ENCODE measurements at regions not wholly inside any gene's neighbourhood (a gene's known extent, or its start where the extent isn't known, plus 50 kb on each side); places are given as distances from the start of the nearest gene placed in this dataset.
"Not testable (repeated sequence)": the region's sequence is repeated elsewhere in the genome, so short reads cannot be mapped to it uniquely, and the experiment has no call there.

DNA sequence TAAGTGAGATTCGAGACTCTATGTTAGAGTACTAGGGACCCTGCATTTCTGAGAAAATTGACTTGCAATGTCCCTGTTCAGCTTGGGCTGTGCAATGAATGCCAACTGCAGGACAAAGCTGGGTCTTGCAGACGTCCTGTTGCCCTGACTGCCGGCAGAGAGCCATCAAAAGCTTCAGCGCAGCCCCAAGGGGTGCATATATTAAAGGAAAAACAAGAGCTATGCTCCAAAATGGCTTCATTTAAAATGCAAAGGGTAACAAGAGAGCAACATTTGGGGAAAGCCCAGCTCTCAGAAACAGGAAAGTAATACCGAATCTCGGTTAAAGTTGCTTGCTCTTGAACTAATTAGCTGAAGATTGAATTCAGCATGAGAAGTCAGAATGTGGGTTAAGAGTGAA is 110.9 kb upstream of the PNPT1 start:
- H3K27ac Mint-ChIP-seq, result no peak overlapping the region
- DNase-seq (ENCODE audit: extremely low spot score, unreplicated experiment), result no peak
- no peaks in the 10 kb centered on the region for H3K9me3 Mint-ChIP-seq
- H3K4me3 Mint-ChIP-seq, result no peak overlapping the region
- TF ChIP-seq, protein P1, sequence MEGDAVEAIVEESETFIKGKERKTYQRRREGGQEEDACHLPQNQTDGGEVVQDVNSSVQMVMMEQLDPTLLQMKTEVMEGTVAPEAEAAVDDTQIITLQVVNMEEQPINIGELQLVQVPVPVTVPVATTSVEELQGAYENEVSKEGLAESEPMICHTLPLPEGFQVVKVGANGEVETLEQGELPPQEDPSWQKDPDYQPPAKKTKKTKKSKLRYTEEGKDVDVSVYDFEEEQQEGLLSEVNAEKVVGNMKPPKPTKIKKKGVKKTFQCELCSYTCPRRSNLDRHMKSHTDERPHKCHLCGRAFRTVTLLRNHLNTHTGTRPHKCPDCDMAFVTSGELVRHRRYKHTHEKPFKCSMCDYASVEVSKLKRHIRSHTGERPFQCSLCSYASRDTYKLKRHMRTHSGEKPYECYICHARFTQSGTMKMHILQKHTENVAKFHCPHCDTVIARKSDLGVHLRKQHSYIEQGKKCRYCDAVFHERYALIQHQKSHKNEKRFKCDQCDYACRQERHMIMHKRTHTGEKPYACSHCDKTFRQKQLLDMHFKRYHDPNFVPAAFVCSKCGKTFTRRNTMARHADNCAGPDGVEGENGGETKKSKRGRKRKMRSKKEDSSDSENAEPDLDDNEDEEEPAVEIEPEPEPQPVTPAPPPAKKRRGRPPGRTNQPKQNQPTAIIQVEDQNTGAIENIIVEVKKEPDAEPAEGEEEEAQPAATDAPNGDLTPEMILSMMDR (conservative IDR thresholded peaks at IDR 0.05), result no peak
- peaks cover 4% of the 10 kb centered on the region for H3K27me3 Mint-ChIP-seq
- peaks cover 18% of the 10 kb centered on the region for H3K4me1 Mint-ChIP-seq (ENCODE audit: unreplicated experiment)
- H3K36me3 Mint-ChIP-seq, result no peaks in the 10 kb centered on the region

DNA sequence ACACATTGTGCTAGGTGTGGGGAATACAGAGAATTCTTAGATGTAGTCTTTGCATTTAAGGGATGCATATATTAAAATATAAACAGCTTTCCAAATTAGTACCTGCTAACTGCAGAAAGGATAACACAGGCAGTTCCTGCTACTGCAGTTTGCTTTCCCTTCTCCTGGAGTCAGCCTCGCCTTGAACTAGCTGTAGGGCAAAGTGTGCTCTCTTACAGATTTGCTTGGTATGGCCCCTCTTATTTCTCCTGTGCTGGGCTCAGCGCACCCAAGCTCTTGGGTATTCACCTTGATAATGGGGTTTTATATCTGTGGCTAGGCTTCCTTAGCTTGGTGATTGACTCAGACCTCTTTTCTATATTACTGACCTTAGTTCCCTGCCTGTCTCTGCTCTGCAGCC is 108.4 kb upstream of the PNPT1 start:
- TF ChIP-seq, protein P1 (conservative IDR thresholded peaks at IDR 0.05), result no peak
- no peak for DNase-seq (ENCODE audit: extremely low spot score, unreplicated experiment)
- Mint-ChIP-seq H3K4me3 (no peak overlapping the region), H3K27me3 (peaks cover 4% of the 10 kb centered on the region), H3K9me3 (no peaks in the 10 kb centered on the region), H3K4me1 (ENCODE audit: unreplicated experiment) (peaks cover 18% of the 10 kb centered on the region), H3K27ac (no peak overlapping the region), H3K36me3 (no peaks in the 10 kb centered on the region)

DNA sequence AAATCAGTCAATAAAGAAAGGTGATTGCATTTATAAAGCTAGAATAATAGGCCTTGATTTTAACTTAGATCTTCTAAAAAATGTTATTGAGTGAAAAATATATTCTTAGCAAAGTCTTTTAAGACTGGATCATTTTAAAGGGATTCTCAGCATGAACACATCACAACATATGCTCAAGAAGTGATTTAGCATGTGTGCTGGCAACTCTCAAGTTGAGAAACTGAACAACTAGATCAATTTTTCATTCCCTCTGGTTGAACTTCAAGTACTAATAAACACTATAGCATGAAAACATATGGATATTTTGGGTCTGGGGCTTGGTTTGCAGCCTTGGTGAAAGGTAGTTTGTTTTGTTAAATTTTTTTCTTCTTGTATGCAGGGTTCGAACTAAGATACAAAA is 107.8 kb upstream of the PNPT1 start:
- Mint-ChIP-seq H3K27ac (no peak overlapping the region), H3K27me3 (peaks cover 4% of the 10 kb centered on the region), H3K9me3 (no peaks in the 10 kb centered on the region), H3K4me3 (no peak overlapping the region), H3K4me1 (ENCODE audit: unreplicated experiment) (peaks cover 18% of the 10 kb centered on the region), H3K36me3 (no peaks in the 10 kb centered on the region)
- TF ChIP-seq, protein P1 (conservative IDR thresholded peaks at IDR 0.05), result no peak
- DNase-seq (ENCODE audit: extremely low spot score, unreplicated experiment), result no peak

DNA sequence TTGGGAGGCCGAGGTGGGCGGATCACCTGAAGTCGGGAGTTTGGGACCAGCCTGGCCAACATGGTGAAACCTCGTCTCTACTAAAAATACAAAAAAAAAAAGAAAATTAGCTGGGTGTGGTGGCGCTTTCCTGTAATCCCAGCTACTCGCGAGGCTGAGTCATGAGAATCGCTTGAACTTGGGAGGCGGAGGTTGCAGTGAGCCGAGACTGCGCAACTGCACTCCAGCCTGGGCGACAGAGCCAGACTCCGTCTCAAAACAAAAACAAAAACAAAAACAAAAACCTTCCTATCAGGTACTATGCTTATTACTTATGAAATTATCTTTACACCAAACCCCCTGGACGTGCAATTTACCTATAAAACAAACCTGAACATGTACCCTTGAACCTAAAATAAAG is 106.0 kb upstream of the PNPT1 start:
- peaks cover 11% of the 10 kb centered on the region for H3K4me1 Mint-ChIP-seq (ENCODE audit: unreplicated experiment)
- DNase-seq (ENCODE audit: extremely low spot score, unreplicated experiment); H3K4me3 Mint-ChIP-seq; H3K9me3 Mint-ChIP-seq; H3K36me3 Mint-ChIP-seq; H3K27ac Mint-ChIP-seq; H3K27me3 Mint-ChIP-seq: not testable (repeated sequence)

DNA sequence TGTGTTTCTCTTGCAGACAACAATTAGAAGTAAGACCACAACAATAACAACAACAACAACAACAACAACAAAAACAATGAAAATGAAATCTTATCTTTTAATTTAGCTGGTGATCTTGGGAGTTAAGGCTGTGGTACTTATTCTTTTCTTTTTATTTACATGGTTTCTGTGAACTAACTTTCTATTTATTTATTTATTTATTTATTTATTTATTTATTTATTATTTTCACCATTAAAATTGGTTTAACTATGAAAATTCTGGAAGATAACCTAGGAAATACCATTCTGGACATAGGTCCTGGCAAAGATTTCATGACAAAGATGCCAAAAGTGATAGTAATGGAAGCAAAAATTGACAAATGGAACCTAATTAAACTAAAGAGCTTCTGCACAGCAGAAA is 102.5 kb upstream of the PNPT1 start:
- DNase-seq (ENCODE audit: extremely low spot score, unreplicated experiment), result no peak
- Mint-ChIP-seq H3K27ac (no peak overlapping the region), H3K36me3 (no peaks in the 10 kb centered on the region), H3K4me1 (ENCODE audit: unreplicated experiment) (no peaks in the 10 kb centered on the region), H3K9me3 (no peaks in the 10 kb centered on the region), H3K4me3 (no peak overlapping the region), H3K27me3 (no peaks in the 10 kb centered on the region)
- TF ChIP-seq, protein P1 (conservative IDR thresholded peaks at IDR 0.05), result no peak

DNA sequence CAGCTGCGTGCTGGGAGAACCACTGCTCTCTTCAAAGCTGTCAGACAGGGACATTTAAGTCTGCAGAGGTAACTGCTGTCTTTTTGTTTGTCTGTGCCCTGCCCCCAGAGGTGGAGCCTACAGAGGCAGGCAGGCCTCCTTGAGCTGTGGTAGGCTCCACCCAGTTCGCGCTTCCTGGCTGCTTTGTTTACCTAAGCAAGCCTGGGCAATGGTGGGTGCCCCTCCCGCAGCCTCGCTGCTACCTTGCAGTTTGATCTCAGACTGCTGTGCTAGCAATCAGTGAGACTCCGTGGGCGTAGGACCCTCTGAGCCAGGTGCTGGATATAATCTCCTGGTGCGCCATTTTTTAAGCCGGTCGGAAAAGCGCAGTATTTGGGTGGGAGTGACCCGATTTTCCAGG is 100.0 kb upstream of the PNPT1 start:
- not testable (repeated sequence) for H3K27me3 Mint-ChIP-seq; H3K27ac Mint-ChIP-seq; DNase-seq (ENCODE audit: extremely low spot score, unreplicated experiment); H3K9me3 Mint-ChIP-seq; H3K36me3 Mint-ChIP-seq; H3K4me3 Mint-ChIP-seq; H3K4me1 Mint-ChIP-seq (ENCODE audit: unreplicated experiment)

DNA sequence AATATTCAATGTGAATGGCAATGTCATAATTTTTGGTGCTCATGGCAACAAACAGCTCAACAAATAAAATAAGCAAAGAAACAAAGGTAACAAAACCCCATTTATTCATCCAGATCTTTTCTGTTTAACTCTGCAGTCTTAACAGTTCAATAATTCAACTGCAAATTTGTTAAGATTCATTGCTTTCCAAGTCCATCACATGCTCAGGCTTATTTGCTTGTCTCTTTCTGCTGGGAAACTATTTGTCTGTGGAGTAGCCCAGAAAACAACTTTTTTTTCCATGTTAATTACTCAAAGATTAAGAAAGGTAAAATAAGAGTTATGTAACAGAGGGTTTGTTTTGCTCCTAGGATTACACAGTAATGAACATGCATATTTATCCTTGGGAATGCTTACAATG is 92.6 kb upstream of the PNPT1 start:
- no peak overlapping the region for H3K27ac Mint-ChIP-seq
- H3K9me3 Mint-ChIP-seq, result no peaks in the 10 kb centered on the region
- H3K36me3 Mint-ChIP-seq, result no peaks in the 10 kb centered on the region

DNA sequence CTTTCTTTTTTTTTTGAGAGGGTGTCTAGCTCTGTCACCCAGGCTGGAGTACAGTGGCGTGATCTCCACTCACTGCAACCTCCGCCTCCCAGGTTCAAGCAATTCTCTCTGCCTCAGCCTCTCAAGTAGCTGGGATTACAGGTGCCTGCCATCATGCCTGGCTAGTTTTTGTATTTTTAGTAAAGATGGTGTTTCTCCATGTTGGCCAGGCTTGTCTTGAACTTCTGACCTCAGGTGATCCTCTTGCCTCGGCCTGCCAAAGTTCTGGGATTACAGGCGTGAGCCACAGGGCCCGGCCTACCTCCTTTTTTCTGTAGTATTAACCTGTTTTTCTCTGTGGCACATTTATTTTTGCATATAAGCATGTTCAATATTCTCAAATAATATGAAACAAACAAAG is 90.1 kb upstream of the PNPT1 start:
- DNase-seq (ENCODE audit: extremely low spot score, unreplicated experiment); H3K36me3 Mint-ChIP-seq; H3K27ac Mint-ChIP-seq; H3K27me3 Mint-ChIP-seq; H3K4me3 Mint-ChIP-seq; H3K4me1 Mint-ChIP-seq (ENCODE audit: unreplicated experiment); H3K9me3 Mint-ChIP-seq: not testable (repeated sequence)

More for the DNA sequence above, 92.6 kb upstream of the PNPT1 start:
- Mint-ChIP-seq H3K27me3 (no peaks in the 10 kb centered on the region), H3K4me1 (ENCODE audit: unreplicated experiment) (no peaks in the 10 kb centered on the region), H3K4me3 (no peak overlapping the region)
- TF ChIP-seq, protein P1 (conservative IDR thresholded peaks at IDR 0.05), result no peak
- no peak for DNase-seq (ENCODE audit: extremely low spot score, unreplicated experiment)
